ENCODE measurements at regions not wholly inside any gene's neighbourhood (a gene's known extent, or its start where the extent isn't known, plus 50 kb on each side); places are given as distances from the start of the nearest gene placed in this dataset.

DNA sequence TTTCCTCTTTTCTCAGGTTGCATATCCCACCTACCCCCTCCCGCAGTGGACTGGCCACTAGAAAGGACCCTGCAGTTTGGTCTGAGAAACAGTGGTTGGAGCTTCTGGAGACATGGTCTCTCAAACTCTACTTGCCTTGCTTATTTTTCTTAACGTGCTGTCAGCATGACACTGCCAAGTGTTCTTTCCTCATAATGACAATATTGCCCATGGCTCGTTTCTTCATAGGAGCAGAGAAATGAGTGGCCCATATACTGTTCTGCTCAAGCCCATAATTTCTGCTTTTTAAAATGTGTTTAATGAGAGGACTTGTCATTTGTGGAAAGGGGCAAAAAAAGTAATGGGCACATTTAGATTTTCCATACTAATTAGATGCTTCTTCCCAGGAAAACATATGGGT lies 828.7 kb downstream of the BCL11A start:
- Histone ChIP-seq H3K4me3 (ENCODE audit: low read depth, low read length) (no peak overlapping the region), H3K27me3 (no peaks in the 10 kb centered on the region), H3K9me3 (no peaks in the 10 kb centered on the region), H3K4me1 (no peaks in the 10 kb centered on the region), H3K36me3 (no peaks in the 10 kb centered on the region)
- TF ChIP-seq, protein P1, sequence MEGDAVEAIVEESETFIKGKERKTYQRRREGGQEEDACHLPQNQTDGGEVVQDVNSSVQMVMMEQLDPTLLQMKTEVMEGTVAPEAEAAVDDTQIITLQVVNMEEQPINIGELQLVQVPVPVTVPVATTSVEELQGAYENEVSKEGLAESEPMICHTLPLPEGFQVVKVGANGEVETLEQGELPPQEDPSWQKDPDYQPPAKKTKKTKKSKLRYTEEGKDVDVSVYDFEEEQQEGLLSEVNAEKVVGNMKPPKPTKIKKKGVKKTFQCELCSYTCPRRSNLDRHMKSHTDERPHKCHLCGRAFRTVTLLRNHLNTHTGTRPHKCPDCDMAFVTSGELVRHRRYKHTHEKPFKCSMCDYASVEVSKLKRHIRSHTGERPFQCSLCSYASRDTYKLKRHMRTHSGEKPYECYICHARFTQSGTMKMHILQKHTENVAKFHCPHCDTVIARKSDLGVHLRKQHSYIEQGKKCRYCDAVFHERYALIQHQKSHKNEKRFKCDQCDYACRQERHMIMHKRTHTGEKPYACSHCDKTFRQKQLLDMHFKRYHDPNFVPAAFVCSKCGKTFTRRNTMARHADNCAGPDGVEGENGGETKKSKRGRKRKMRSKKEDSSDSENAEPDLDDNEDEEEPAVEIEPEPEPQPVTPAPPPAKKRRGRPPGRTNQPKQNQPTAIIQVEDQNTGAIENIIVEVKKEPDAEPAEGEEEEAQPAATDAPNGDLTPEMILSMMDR (IDR thresholded peaks at IDR 0.05; ENCODE audit: low read depth, low read length), result no peak
- no peak for DNase-seq

DNA sequence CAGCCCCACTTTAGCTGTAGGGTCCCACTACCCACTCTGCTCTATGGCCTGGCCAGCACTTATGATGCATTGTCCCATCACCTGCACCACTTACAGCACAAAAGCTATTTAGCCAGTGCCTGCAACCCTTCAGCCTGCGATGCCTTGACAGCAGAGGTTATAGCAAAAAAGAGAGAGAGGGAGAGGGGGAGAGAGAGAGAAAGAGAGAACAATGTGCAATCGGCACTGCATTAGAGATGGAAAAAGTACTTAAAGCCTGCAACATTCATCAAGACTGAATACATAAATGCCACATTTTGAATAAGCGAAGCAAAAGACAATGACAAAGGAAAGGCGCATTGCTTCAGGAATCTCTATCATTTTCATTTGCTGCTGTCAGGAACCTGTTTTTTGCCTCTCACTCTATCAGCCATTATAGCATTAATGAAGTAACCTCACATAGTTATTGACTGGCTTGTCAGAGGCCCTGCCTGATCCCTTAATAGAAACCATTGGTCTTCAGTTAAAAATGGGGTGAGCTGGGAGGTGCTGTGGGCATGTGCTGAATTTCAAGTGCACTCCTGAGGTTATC lies 833.1 kb downstream of the BCL11A start:
- Histone ChIP-seq H3K4me1 (no peaks in the 10 kb centered on the region), H3K27me3 (no peaks in the 10 kb centered on the region), H3K9me3 (no peaks in the 10 kb centered on the region), H3K4me3 (ENCODE audit: low read depth, low read length) (no peak overlapping the region), H3K36me3 (no peaks in the 10 kb centered on the region)
- no peak for DNase-seq
- TF ChIP-seq, protein P1 (IDR thresholded peaks at IDR 0.05; ENCODE audit: low read depth, low read length), result no peak

DNA sequence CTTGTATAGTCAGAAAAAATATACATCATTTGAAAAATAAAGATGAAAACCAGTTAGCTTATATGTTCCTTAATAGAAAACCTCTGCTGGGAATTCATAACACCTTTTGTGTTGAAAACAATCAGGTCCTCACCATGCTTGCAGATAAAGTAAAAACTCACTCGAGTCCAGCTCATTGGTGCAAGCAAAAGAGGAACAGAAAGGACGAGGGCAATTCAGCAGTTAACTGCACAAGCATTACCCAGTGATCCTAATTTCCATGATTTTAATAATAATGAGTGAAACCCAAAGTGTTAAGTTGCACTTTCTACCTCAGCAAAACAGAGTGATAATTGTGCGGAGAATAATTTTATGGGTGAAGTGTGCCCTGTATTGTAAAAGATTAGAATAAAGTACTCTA lies 839.9 kb downstream of the BCL11A start:
- H3K27me3 ChIP-seq, result no peaks in the 10 kb centered on the region
- DNase-seq, result no peak
- H3K4me3 ChIP-seq (ENCODE audit: low read depth, low read length), result no peak overlapping the region
- TF ChIP-seq, protein P1 (IDR thresholded peaks at IDR 0.05; ENCODE audit: low read depth, low read length), result no peak
- no peaks in the 10 kb centered on the region for H3K9me3 ChIP-seq
- H3K4me1 ChIP-seq, result no peaks in the 10 kb centered on the region
- H3K36me3 ChIP-seq, result no peaks in the 10 kb centered on the region

DNA sequence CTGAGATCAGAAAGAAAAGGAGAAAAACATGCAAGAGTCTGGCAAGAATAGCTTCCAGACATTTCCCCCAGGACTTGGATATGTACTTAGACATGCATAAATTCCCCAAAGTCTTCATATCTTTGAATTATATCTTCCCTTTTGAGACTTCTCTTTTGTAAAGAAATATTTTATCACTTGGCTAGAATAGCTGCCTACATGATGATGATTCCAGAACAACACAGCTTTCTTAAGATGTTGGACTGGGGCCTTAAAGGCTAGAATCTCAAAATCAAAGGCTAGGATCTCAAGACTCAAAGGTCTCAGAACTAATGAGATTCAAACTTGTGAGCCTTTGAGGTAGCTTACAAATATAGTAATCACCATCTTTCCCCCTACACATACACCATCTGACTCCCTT lies 842.3 kb downstream of the BCL11A start:
- Histone ChIP-seq H3K4me1 (no peaks in the 10 kb centered on the region), H3K27me3 (no peaks in the 10 kb centered on the region), H3K36me3 (no peaks in the 10 kb centered on the region), H3K9me3 (no peaks in the 10 kb centered on the region), H3K4me3 (ENCODE audit: low read depth, low read length) (no peak overlapping the region)
- TF ChIP-seq, protein P1 (IDR thresholded peaks at IDR 0.05; ENCODE audit: low read depth, low read length), result no peak
- DNase-seq, result no peak

DNA sequence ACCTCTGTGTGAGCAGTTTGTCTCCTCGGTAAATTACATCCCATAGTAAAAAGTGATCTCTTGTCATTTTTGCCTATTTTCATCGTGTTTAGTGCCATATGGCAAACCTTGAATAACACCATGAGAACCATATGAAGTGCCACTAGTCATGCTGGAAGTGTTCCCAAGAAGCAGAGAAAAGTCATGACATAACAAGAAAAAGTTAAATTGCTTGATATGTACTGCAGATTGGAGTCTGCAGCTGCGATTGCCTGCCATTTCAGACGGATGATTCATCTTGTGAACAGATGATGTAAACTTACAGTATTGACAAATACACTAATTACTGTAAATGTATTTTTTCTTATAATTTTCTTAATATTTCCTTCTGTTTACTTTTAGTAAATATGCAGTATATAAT lies 846.7 kb downstream of the BCL11A start:
- Histone ChIP-seq H3K36me3 (no peaks in the 10 kb centered on the region), H3K27me3 (no peaks in the 10 kb centered on the region)
- TF ChIP-seq, protein P1 (IDR thresholded peaks at IDR 0.05; ENCODE audit: low read depth, low read length), result no peak

DNA sequence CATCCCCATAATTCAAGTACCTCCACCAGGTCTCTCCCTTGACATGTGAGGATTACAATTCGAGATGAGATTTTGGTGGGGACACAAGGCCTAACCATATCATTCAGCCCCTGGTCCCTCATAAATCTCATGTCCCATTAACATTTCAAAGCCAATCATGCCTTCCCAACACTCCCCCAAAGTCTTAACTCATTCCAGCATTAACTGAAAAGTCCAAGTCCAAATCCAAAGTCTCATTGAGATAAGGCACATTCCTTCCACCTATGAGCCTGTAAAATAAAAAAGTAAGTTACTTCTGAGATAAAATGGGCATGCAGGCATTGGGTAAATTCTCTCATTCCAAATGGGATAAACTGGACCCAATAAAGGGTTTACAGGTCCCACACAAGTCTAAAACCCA lies 849.7 kb downstream of the BCL11A start:
- Histone ChIP-seq H3K4me3 (ENCODE audit: low read depth, low read length) (no peak overlapping the region), H3K4me1 (no peaks in the 10 kb centered on the region), H3K9me3 (no peaks in the 10 kb centered on the region), H3K36me3 (no peaks in the 10 kb centered on the region), H3K27me3 (no peaks in the 10 kb centered on the region)
- TF ChIP-seq, protein P1 (IDR thresholded peaks at IDR 0.05; ENCODE audit: low read depth, low read length), result no peak
- DNase-seq, result no peak

More for the DNA sequence above, 846.7 kb downstream of the BCL11A start:
- H3K4me3 ChIP-seq (ENCODE audit: low read depth, low read length), result no peak overlapping the region
- H3K4me1 ChIP-seq, result no peaks in the 10 kb centered on the region
- H3K9me3 ChIP-seq, result no peaks in the 10 kb centered on the region
- DNase-seq, result no peak

All from BE2C (cell line).